SU-DHL-6 (cell line): ENCODE measurements at regions not wholly inside any gene's neighbourhood (a gene's known extent, or its start where the extent isn't known, plus 50 kb on each side); places are given as distances from the start of the nearest gene placed in this dataset.

Experiments
- CTCF ChIP-seq: fragments of 200-600 bp; sonication (generic); IDR thresholded peaks from one replicate; pipeline ENCODE4 v1.5.1; 2017; ENCODE audit warnings: antibody characterized with exemption, mild to moderate bottlenecking, low read length, moderate library complexity; ENCODE audit not compliant: insufficient read depth, poor library complexity, severe bottlenecking
- EZH2phosphoT487 ChIP-seq: fragments of 200-600 bp; sonication (generic), shearing (Covaris generic); conservative IDR thresholded peaks from 2 replicates; pipeline ENCODE4 v1.6.1; 2018; ENCODE audit warnings: mild to moderate bottlenecking, antibody characterized with exemption, low read length, moderate library complexity, mixed read lengths

GRCh38 chr11:41954034-41954433 is 494.6 kb upstream of the LRRC4C start:
- TF ChIP-seq CTCF (no peak), EZH2phosphoT487 (no peak)
